ENCODE measurements at regions not wholly inside any gene's neighbourhood (a gene's known extent, or its start where the extent isn't known, plus 50 kb on each side); places are given as distances from the start of the nearest gene placed in this dataset.

DNA sequence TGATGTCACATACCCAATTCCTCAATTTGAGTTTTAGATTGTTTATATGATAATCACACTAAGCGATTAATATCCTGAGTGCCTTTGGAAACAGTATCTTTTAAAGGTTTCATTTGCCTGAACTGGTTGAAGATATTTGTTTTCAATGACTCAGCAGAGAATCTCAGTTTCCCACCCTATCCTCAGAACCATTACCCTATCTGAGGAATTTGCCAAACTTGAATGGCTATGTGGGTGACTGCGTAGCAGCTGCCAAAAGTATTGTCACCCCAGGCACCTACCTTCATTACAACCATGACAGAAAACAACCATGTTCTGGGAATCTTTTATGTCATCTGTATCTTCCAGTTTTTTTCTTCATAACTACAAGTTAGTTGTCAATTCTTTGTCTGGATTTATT lies 440.1 kb upstream of the NBEA start:
- no peak for TF ChIP-seq CTCF (IDR thresholded peaks at IDR 0.05; ENCODE audit: low read depth, low read length, missing control alignments)
- DNase-seq (ENCODE audit: extremely low read depth, low read depth), result no peak
- no peak overlapping the region for H3K4me3 ChIP-seq (replicated peaks; ENCODE audit: low read depth, low read length)

DNA sequence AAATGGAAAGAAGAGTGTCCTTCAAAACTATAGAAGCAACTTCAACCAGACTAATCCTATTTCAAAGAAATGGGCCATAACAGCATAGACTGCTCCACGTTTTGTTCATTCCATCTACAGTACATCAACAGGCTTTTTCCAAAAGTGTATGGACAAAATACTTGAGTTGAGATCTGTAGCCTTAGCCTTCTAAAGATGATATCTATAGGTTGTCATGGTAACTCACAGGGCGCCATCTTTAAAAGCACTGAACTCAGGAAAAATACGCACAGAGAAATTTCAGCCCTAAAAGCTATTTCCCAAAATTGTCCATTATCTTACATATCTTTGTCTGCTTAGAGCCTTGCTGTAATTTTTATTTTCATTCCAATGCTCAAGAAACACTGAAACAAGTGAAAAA lies 439.4 kb upstream of the NBEA start:
- no peak overlapping the region for H3K4me3 ChIP-seq (replicated peaks; ENCODE audit: low read depth, low read length)
- TF ChIP-seq CTCF (IDR thresholded peaks at IDR 0.05; ENCODE audit: low read depth, low read length, missing control alignments), result no peak
- DNase-seq (ENCODE audit: extremely low read depth, low read depth), result no peak

- no peak overlapping the region for H3K4me3 ChIP-seq (replicated peaks; ENCODE audit: low read depth, low read length)
- DNase-seq (ENCODE audit: extremely low read depth, low read depth), result no peak
- TF ChIP-seq CTCF (IDR thresholded peaks at IDR 0.05; ENCODE audit: low read depth, low read length, missing control alignments), result no peak
Measured at GRCh38 chr13:34506796-34507195, 435.3 kb upstream of the NBEA start.

DNA sequence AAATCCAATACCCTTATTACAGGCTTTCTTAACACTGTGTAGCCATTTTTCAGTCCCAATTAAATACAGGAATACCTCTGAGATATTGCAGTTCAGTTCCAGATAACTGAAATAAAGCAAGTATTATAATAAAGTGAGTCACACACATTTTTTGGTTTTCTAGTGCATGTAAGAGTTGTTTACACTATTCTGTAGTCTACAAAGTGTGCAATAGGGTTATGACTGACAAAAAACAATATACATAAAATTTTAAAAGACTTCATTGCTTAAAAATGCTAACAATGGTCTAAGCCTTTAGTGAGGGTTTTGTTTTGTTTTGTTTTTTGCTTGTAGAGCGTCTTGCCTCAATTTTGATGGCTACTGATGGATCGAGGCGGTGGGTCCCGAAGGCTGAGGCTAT lies 434.4 kb upstream of the NBEA start:
- no peak for DNase-seq (ENCODE audit: extremely low read depth, low read depth)
- H3K4me3 ChIP-seq (replicated peaks; ENCODE audit: low read depth, low read length), result no peak overlapping the region
- no peak for TF ChIP-seq CTCF (IDR thresholded peaks at IDR 0.05; ENCODE audit: low read depth, low read length, missing control alignments)

- DNase-seq (ENCODE audit: extremely low read depth, low read depth), result no peak
- TF ChIP-seq CTCF (IDR thresholded peaks at IDR 0.05; ENCODE audit: low read depth, low read length, missing control alignments), result no peak
- H3K4me3 ChIP-seq (replicated peaks; ENCODE audit: low read depth, low read length), result no peak overlapping the region
Measured at GRCh38 chr13:34512817-34513216, 429.3 kb upstream of the NBEA start.

- DNase-seq (ENCODE audit: extremely low read depth, low read depth), result no peak
- H3K4me3 ChIP-seq (replicated peaks; ENCODE audit: low read depth, low read length), result no peak overlapping the region
- TF ChIP-seq CTCF (IDR thresholded peaks at IDR 0.05; ENCODE audit: low read depth, low read length, missing control alignments), result no peak
Measured at GRCh38 chr13:34513526-34513925, 428.5 kb upstream of the NBEA start.

GRCh38 chr13:34515201-34515600 lies 426.9 kb upstream of the NBEA start:
- no peak overlapping the region for H3K4me3 ChIP-seq (replicated peaks; ENCODE audit: low read depth, low read length)
- TF ChIP-seq CTCF (IDR thresholded peaks at IDR 0.05; ENCODE audit: low read depth, low read length, missing control alignments), result no peak
- DNase-seq (ENCODE audit: extremely low read depth, low read depth), result no peak
